Upper lobe of left lung (tissue), 4 donors: ENCODE measurements at regions not wholly inside any gene's neighbourhood (a gene's known extent, or its start where the extent isn't known, plus 50 kb on each side); places are given as distances from the start of the nearest gene placed in this dataset.

Experiments
- CTCF ChIP-seq, 6 experiments: fragments of 450-650 bp in 4 of 6; fragments of 200-600 bp in 2 of 6; sonication (generic) in 2 of 6; IDR thresholded peaks; one replicate each; pipeline ENCODE4 v1.5.1; 2016 to 2019; ENCODE audit warnings: antibody characterized with exemption in 6 of 6
- POLR2A ChIP-seq, 4 donors: fragments of 450-650 bp; IDR thresholded peaks; one replicate each; pipeline ENCODE4 v1.5.1; 2016 to 2017; ENCODE audit warnings: antibody characterized with exemption in 4 of 4, mild to moderate bottlenecking in 2 of 4
- POLR2AphosphoS5 ChIP-seq, 2 donors: sonication (generic); formaldehyde crosslinking; IDR thresholded peaks; one replicate each; pipeline ENCODE4 v1.5.1; 2017; ENCODE audit warnings: antibody characterized with exemption in 2 of 2

GRCh38 chr2:13813236-13813635, 819.3 kb upstream of the LRATD1 start:
- TF ChIP-seq CTCF (IDR thresholded peaks at IDR 0.05): no peak
- no peak for TF ChIP-seq POLR2AphosphoS5 (IDR thresholded peaks at IDR 0.05)
- no peak for TF ChIP-seq POLR2A (IDR thresholded peaks at IDR 0.05)
